Heart left ventricle (tissue), 16 donors: ENCODE measurements at regions not wholly inside any gene's neighbourhood (a gene's known extent, or its start where the extent isn't known, plus 50 kb on each side); places are given as distances from the start of the nearest gene placed in this dataset.

Source experiments
- ATAC-seq, 4 donors: fragments of 200-7000 bp; cut with Tn5 transposase; one replicate each; pipeline ENCODE4 v1.9.1; 2020 to 2022; ENCODE audit warnings: moderate library complexity in 4 of 4, mild to moderate bottlenecking in 3 of 4, moderate number of reproducible peaks in 1 of 4
- DNase-seq, 5 donors: peaks; one replicate each; pipeline ENCODE4 v3.0.0-alpha.2; 2020
- H3K27ac ChIP-seq, 12 donors: fragments of 200-600 bp; sonication (generic) in 4 of 12; one replicate each; pipeline versions ENCODE4 v1.5.0 to v1.8.0; 2016 to 2022; ENCODE audit warnings: mild to moderate bottlenecking in 2 of 12
- H3K27me3 ChIP-seq, 9 donors: fragments of 200-600 bp; sonication (generic) in 2 of 9; one replicate each; pipeline versions ENCODE4 v1.5.1 to v1.8.0; 2016 to 2022; ENCODE audit warnings: mild to moderate bottlenecking in 3 of 9
- H3K36me3 ChIP-seq, 9 donors: fragments of 200-600 bp; sonication (generic) in 2 of 9; one replicate each; pipeline versions ENCODE4 v1.5.0 to v1.8.0; 2018 to 2022; ENCODE audit warnings: mild to moderate bottlenecking in 2 of 9
- H3K4me1 ChIP-seq, 12 donors: fragments of 200-600 bp; sonication (generic) in 4 of 12; one replicate each; pipeline versions ENCODE4 v1.5.0 to v1.8.0; 2016 to 2022; ENCODE audit warnings: mild to moderate bottlenecking in 3 of 12
- H3K4me3 ChIP-seq, 12 donors: fragments of 200-600 bp; sonication (generic) in 4 of 12; one replicate each; pipeline versions ENCODE4 v1.5.0 to v1.8.0; 2017 to 2022; ENCODE audit warnings: mild to moderate bottlenecking in 9 of 12, moderate library complexity in 4 of 12
- H3K9me3 ChIP-seq, 12 donors: fragments of 200-600 bp; sonication (generic) in 4 of 12; one replicate each; pipeline versions ENCODE4 v1.5.0 to v1.8.0; 2016 to 2022; ENCODE audit warnings: mild to moderate bottlenecking in 1 of 12
- CTCF ChIP-seq, 12 donors: fragments of 200-600 bp; sonication (generic) in 4 of 12; IDR thresholded peaks; one replicate each; pipeline versions ENCODE4 v1.5.0 to v1.8.0; 2018 to 2022; ENCODE audit warnings: antibody characterized with exemption in 12 of 12, mild to moderate bottlenecking in 5 of 12
- POLR2A ChIP-seq, 2 donors: fragments of 450-650 bp; IDR thresholded peaks; one replicate each; pipeline ENCODE4 v1.6.1; 2017; ENCODE audit warnings: antibody characterized with exemption in 2 of 2, mild to moderate bottlenecking in 2 of 2, moderate library complexity in 2 of 2
- WGBS, 4 donors: extraction: QIAGEN DNeasy Blood & Tissue Kit in 2 of 4; methylation state at CpG; one replicate each; pipeline versions ENCODE4 v1.1.5 to v1.1.7; 2013 to 2018; 5-methylcytosine and 5-hydroxymethylcytosine counted together
- intact Hi-C, 10 donors: fragments of 100-400 bp; cut with DNase I; formaldehyde crosslinking; loops; one replicate each; pipeline versions ENCODE4 v1.11.1 to v1.14.2; 2022
- donor health status: ischemic (EF 13 %, LVEDD 7.1; RV severe dilation, severe dysfunction).
- donor health status: healthy with polysubstance abuse.
- donor health status: DM: no; HTN: yes; CAD: no.
- donor health status: DM: no; HTN: no; CAD: no.
- donor health status: ischemic (EF 25% LVEDD 6.9; RV normal size, moderate dysfunction).
- donor health status: ischemic (EF 25% LVEDD 5.7; RV mildly dilated, moderate dysfunction).
- donor health status: healthy.
- donor health status: DM: yes; HTN: yes; CAD: no.
- donor health status: ischemic (EF 35%, LVEDD 5.7; RV mildly dilated, moderate dysfunction).
- donor health status: nonischemic (EF 11% LVEDD 7.7; RV severe dilation, severe dysfunction).
- donor health status: DM: yes; HTN: yes; CAD: no.
- donor health status: PGD.
- donor health status: ischemic (EF 29% LVEDD 5.4; RV normal size, mild dysfunction).
- donor health status: nonischemic (EF 23%, LVEDD 6.1; RV moderate dilation, normal function).

- WGBS, 4 donors, result 90 to 95% (median 93%) methylated on average over 3 of the region's 3 CpGs
- intact Hi-C loops, result no loop called here
Measured at GRCh38 chr12:115215544-115215943, 531.6 kb upstream of the TBX3 start.

GRCh38 chr12:115213538-115214016, 529.6 kb upstream of the TBX3 start:
- TF ChIP-seq CTCF (IDR thresholded peaks at IDR 0.05) (no peak), POLR2A (IDR thresholded peaks at IDR 0.05) (no peak)
- intact Hi-C loops, result no loop called here
- Histone ChIP-seq H3K4me1 (peaks cover 0 to 16% (median 5%) of the 10 kb centered on the region in 12 donors), H3K4me3 (no peak overlapping the region), H3K36me3 (no peaks in the 10 kb centered on the region), H3K9me3 (peaks cover 0 to 5% (median 0%) of the 10 kb centered on the region in 12 donors), H3K27me3 (no peaks in the 10 kb centered on the region), H3K27ac (peak overlapping the region in 8 of 12 donors; percentile 13 to 57 (median 33))
- DNase-seq (peak in 4 of 5 donors; percentile 33 to 56 (median 46)), ATAC-seq (peak; percentile 23 to 73 (median 52))
- 27 to 56% (median 41%) methylated on average over 6 of the region's 6 CpGs for WGBS, 4 donors

More at GRCh38 chr12:115215544-115215943, 531.6 kb upstream of the TBX3 start:
- no peak overlapping the region for H3K4me3 ChIP-seq
- TF ChIP-seq CTCF (IDR thresholded peaks at IDR 0.05), result no peak
- TF ChIP-seq POLR2A (IDR thresholded peaks at IDR 0.05), result no peak
- ATAC-seq, result no peak
- H3K27me3 ChIP-seq, result no peaks in the 10 kb centered on the region
- H3K4me1 ChIP-seq, result peaks cover 0 to 16% (median 5%) of the 10 kb centered on the region in 12 donors
- H3K36me3 ChIP-seq, result no peaks in the 10 kb centered on the region
- peaks cover 0 to 5% (median 0%) of the 10 kb centered on the region in 12 donors for H3K9me3 ChIP-seq
- no peak overlapping the region for H3K27ac ChIP-seq
- no peak for DNase-seq

- Histone ChIP-seq H3K27ac (peak overlapping the region in 9 of 12 donors; percentile 4 to 60 (median 38)), H3K36me3 (no peaks in the 10 kb centered on the region), H3K4me3 (no peak overlapping the region), H3K4me1 (peaks cover 0 to 16% (median 5%) of the 10 kb centered on the region in 12 donors), H3K27me3 (no peaks in the 10 kb centered on the region), H3K9me3 (peaks cover 0 to 5% (median 0%) of the 10 kb centered on the region in 12 donors)
- 70 to 88% (median 73%) methylated on average over 1 of the region's 1 CpG for WGBS, 4 donors
- TF ChIP-seq POLR2A (IDR thresholded peaks at IDR 0.05), result no peak
- no peak for TF ChIP-seq CTCF (IDR thresholded peaks at IDR 0.05)
- ATAC-seq (no peak), DNase-seq (no peak)
- intact Hi-C loops, result no loop called here
Measured at GRCh38 chr12:115213118-115213517, 529.1 kb upstream of the TBX3 start.

GRCh38 chr12:115212356-115212755, 528.4 kb upstream of the TBX3 start:
- Histone ChIP-seq H3K4me3 (no peak overlapping the region), H3K4me1 (peaks cover 0 to 16% (median 5%) of the 10 kb centered on the region in 12 donors), H3K9me3 (peaks cover 0 to 5% (median 0%) of the 10 kb centered on the region in 12 donors), H3K27ac (peak overlapping the region in 3 of 12 donors; percentile 13 to 60 (median 57)), H3K27me3 (no peaks in the 10 kb centered on the region), H3K36me3 (no peaks in the 10 kb centered on the region)
- ATAC-seq, result no peak
- WGBS, 4 donors, result 0% methylated on average over 1 of the region's 1 CpG
- TF ChIP-seq CTCF (IDR thresholded peaks at IDR 0.05) (no peak), POLR2A (IDR thresholded peaks at IDR 0.05) (no peak)
- no peak for DNase-seq
- intact Hi-C loops, result no loop called here
